Dermis microvascular lymphatic vessel endothelial cell (primary cell): ENCODE measurements at regions not wholly inside any gene's neighbourhood (a gene's known extent, or its start where the extent isn't known, plus 50 kb on each side); places are given as distances from the start of the nearest gene placed in this dataset.
"Not testable (repeated sequence)": the region's sequence is repeated elsewhere in the genome, so short reads cannot be mapped to it uniquely, and the experiment has no call there.

ENCODE experiments used
- DNase-seq, 2 donors: peaks; one replicate each; pipeline versions ENCODE4 v3.0.0 to v3.0.0-alpha.2; 2010; ENCODE audit warnings: low read depth in 2 of 2

DNA sequence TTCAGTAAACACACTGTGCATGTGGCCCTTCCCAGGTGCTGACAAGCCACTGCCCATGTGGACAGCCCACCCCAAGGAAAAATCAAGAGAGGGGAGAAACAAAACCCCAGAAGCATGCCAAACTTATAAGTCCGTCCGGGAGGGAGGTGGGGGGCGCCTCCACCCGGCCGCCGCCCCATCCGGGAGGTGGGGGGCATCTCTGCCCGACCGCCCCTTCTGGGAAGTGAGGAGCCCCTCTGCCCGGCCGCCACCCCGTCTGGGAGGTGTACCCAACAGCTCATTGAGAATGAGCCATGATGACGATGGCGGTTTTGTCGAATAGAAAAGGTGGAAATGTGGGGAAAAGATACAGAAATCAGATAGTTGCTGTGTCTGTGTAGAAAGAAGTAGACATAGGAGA is 53.8 kb upstream of the C2CD4B start:
- no peak for DNase-seq

DNA sequence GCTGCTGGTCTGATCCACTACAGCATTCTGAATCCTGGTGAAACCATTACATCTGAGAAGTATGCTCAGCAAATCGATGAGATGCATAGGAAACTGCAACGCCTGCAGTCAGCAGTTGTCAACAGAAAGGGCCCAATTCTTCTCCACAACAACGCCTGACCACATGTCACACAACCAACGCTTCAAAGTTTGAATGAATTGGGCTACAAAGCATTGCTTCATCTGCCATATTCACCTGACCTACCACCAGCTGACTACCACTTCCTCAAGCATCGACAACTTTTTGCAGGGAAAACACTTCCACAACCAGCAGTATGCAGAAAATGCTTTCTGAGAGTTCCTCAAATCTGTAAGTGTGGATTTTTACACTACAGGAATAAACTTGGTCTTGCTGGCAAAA is 54.7 kb upstream of the C2CD4B start:
- no peak for DNase-seq

DNA sequence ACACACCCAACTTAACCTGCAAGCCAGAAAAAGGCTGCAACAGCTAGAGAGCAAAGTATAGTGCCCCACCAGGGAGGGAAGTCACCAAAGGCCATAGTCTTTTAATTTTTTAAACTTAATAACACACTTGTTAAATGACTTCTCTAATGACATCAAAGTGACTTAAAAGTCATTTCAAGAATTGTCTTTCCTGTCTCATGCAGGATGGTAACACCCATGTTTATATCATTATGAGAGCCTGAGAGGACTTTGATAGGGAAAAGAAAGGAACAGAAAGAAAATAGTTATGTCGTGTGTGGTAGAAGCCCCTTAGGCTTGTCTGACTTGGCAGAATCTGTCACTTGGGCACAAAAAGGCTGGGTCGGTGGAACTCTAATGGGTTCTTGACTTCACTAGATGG is 57.9 kb upstream of the C2CD4B start:
- no peak for DNase-seq

DNA sequence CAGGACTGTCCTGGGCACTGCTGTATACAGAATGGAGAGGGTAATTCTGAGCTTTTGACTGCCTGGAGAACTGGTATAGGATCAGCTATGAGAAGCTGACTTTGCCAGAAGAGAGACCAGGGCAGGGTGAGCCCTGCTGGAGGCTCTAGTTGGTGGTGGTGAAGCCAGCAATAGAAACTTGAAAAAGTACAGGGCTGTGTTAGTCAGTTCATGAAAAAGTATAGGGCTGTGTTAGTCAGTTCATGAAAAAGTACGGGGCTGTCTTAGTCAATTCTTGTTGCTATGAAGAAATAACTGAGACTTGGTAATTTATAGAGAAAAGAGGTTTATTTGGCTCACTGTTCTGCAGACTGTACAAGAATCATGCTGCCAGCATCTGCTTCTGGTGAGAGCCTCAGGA is 63.5 kb upstream of the C2CD4B start:
- no peak for DNase-seq

DNA sequence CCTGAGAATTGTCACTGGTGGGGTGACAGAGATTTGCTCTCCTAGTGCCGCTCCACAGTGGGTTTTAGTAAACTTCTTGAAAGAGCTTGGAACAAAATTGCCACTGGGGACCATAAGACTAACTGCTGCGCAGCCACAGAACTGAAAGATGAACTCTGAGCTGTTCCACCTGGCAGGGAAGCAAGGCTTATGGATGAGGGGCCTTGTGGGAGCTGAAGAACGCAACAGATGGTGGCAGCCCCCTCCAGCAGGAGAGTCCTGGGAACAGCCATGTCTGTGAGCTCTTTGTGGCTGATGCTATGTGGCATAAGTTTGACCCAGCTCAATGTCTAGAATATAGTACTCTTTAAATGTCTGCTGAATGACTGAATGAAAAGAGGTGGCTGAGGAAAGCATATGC is 66.8 kb upstream of the C2CD4B start:
- no peak for DNase-seq

DNA sequence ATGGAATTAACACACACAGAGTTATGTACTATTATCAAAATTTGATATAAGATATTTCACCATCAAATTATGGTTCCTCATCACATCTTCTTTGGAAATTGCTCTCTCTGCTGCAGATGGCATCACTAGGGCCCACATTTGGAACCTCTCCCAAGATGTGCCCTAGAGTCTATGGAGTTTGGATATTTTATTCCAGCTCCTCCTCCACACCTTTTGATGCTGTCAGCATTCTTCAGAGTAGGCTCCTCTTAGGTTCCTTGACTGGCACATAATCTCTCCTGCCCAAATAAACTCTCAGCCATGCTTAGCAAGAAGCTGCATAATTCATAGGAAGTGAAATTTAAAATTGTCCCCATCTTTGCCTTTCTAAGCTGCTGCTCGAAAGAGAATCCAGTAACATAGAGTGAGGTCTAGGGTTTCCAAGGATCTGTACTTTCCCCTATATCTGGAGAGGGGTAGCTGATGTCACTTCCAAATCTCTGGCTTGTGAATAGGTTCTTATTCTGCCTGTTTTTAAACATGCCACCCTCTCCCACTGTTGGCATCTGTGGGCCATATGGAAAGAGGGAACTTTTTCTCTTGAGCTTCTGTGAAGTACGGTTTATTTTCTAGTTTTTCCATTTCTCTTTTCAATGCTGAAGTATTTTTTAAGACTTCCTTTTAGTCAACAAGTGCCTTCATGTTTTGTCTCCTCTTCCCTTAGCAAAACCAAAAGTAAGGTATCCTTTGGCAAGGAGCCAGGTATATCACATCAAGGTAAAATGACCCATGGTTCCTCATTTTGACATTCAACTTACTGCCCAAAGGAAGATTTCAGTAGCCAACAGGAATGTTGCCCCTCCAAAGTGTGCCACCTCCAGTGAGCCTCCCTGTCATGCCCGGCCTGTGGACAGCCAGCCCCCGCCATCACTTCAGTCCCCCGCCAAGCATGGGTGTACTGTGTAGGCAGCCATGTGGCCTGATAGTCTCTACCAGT is 75.3 kb upstream of the C2CD4B start:
- no peak for DNase-seq

DNA sequence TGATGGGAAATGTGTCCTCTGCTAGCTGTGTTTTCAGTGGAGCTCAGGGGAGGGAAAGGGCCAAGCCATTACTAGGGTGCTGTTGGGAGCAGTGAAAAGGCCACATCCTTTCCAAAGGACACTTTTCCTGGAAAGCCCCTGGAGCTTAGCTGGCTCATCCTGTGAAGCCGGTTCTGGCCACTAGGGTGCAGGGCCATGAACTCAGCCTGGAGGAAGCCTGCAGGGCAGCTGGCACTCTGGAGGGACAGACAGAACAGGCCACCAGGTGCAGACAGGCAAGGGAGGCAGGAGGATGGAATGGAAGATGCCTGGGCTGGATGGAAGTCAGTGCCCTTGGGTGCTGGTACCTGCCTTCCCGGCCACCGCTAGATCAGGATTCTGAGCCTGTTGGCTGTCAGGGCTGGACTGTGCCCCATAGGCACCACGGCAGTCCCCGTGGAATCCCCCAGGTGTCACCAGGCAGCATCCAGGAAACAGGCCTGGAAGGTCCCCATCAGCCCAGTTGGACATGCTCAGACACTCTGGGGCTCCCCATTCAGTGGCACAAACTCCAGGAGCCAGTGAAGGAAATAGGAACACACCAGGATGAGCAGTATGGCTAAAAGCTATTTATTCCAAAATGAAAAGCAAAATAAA is 76.2 kb upstream of the C2CD4B start:
- peak in 1 of 2 donors; percentile 24 for DNase-seq

DNA sequence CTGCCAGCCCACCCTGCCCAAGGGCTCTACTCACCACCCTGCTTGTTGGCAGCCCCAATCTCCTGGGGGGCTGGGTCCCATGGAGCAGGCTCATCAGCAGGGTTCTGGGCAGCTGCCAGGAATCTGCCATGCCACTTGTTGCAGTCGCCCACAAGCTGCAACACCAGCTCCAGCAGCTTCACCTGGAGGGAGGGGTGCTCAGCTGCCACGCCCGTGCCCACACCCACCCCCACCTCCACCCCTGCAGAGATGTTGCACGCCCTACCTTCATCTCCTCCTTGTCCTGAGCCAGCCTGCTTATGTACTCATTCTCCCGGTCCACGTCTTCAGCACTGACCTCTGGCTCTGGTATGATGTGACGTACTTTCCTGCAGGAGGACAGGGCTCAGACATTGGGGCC is 77.9 kb upstream of the C2CD4B start:
- no peak for DNase-seq

DNA sequence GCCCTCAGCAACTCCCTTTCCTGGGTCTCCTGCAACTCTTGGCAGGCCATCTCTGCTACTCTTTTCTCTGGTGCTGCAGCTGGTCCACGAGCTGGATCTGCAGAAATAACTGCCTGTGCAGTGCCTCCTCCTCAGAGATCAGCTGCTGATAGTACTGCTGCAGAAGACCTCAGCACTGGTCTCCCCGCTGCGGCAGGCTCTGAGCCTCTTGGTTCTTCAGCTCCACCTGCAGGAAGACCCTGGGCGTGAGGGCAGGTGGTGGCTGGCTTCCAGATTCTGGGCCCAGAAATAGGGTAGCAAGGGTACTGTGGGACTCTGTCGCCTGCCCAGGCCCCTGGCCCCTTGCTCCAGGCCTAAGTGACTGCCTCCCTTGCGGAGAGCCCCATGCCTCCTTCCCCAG is 79.7 kb upstream of the C2CD4B start:
- DNase-seq = peak in 1 of 2 donors; percentile 9

DNA sequence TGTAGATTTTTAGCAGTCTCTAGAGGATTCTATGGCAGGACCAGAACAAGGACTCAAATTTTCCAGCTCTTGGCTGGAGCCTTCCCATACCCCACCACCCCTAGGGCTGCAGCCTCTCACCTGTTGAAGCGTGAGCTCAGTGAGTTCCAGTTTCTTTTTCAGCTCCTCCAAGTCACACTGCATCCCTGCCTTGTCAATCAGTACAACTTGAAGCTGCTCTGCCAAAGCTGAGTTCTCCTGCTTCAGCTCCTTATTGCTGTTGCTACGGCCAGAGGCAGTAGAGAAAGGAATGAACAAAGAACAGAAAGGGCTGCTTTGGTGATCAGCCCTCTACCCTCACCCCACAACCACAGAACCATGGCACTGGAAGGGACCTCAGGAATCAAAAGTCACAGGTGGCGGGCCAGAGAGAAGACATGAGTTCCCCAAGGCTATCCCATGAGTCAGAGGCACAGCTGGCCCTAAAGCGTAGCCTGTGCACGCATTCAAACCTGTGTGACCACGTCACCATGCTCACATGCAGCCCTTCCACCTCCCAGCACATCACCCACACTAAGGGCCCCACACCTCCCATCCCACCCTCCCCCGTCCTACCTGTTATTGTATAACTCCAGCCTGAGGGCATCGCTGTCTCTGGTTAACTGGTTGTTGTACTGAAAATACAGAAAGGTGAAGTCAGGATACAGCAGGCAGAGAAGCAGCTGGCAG is 83.3 kb upstream of the C2CD4B start:
- DNase-seq = no peak

DNA sequence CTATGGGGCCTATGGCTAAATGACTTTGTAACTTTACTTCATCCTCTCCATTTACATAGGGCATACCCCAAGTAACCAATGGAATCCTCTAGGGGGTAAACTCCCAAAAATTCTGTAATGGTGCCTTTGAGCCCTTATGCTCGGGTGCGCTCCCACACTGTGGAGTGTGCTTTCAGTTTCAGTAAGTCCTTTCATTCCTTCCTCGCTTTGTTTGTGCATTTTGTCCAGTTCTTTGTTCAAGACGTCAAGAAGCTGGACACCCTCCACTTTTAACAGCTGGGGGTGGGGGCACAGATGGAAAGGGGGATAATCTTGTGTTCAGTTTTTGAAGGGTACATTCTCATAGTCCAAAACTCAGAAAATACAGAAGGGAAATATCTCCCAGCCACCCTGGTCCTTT is 84.4 kb upstream of the C2CD4B start:
- DNase-seq = no peak

DNA sequence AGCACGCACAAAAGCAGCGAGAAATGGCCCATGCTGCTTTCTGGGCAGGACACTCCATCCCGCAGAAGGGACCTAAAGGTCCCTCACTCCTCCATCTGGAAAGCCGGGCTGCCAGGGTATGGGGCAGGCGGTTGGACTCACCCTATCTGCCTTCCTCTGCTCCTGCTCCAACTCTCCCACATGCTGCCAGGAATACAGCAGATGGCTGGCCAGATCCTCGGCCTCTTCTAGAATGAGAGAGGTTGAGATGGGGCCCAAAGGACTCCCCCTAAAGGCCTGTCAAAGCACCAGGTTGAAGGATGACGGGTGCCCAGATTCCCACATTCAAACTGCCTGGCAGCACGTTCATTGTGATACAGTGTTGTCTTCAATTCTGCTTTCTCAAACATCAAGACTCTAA is 85.1 kb upstream of the C2CD4B start:
- no peak for DNase-seq

DNA sequence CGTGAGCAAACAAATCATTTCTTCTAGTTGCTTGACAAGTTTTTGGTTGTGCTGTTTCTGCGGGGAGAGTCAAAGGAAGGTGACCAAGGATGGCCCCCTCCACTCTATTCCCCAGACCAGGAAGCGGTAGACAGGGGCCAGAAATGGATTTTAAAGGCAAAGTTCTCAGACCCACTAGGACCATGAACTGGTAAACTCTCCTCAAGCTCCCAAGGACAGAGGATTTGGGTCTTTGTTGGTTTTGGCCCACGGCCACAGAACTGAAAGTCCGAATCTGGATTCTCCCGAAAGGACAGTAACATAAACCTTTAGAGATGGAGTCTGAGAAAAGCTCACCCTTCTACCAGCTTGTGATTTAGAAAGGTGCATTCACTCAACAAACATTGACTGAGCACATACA is 85.9 kb upstream of the C2CD4B start:
- DNase-seq = no peak

DNA sequence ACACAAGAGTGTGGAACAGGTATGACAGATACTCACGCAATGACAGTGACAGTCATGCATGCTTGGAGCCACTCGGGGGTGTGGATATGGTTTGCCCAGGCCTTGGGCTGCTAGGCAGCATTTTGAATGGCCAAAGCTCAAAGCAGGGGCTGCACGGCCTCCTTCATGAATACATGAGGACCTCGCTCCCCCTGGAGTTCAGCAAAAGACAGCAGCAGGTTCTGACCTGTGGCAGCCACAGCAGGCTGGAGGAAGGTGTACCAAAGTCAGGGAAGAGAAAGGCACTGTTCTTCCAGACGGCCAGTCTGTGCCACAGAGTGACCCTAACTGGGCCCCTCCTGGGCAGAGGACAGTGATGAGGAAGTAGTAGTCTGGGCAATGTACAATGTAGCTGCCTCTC is 88.2 kb upstream of the C2CD4B start:
- DNase-seq = peak in 1 of 2 donors; percentile 35

DNA sequence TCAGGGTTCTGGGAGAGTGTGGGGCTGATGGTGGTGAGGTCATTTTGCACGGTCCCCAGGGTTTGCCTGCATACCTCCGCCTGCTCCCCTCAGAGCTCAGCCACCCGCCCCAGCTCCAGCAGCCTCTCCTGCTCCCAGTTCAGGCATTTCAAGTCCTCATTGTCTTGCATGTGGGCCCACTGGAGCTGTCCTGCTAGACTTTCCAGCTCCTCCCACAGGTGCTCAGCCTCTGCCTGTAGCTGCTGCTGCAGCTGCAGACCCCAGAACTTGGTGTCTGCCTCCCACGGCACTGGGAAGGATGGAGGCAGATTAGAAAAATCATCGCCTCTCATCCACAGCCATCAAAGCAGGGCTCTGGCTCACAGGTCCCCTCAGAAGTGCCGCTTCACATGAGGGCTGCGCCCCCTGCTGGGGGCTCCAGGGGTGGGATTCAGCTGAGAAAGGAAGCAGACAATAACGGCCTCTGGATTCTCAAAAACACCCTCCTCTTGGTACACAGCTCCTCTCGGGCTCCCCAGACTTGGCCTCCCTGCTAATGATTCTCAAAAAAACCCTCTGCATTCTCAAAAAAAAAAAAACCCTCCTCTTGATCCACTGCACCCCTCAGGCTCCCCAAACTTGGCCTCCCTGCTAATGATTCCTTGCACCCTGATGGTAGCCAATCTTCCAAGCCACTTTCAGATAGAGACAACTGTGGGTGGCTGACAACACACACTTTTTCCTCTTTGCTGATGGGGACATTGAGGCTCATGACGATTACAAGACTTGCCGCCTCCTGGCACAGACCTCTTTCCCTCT is 89.3 kb upstream of the C2CD4B start:
- DNase-seq = peak; percentile 70 to 80

DNA sequence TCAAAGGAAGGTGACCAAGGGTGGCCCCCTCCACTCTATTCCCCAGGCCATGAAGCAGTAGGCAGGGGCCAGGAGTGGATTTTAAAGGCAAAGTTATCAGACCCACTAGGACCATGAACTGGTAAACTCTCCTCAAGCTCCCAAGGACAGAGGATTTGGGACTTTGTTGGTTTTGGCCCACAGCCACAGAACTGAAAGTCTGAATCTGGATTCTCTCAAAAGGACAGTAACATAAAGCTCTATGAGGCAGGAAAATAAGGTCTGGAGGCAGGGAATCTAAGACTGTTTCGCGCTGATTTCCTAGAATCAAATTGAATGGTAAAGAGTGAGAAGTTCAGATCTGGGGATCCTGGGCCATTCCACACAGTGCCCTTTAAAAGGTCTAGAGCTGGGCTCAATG is 91.3 kb upstream of the C2CD4B start:
- DNase-seq = not testable (repeated sequence)

DNA sequence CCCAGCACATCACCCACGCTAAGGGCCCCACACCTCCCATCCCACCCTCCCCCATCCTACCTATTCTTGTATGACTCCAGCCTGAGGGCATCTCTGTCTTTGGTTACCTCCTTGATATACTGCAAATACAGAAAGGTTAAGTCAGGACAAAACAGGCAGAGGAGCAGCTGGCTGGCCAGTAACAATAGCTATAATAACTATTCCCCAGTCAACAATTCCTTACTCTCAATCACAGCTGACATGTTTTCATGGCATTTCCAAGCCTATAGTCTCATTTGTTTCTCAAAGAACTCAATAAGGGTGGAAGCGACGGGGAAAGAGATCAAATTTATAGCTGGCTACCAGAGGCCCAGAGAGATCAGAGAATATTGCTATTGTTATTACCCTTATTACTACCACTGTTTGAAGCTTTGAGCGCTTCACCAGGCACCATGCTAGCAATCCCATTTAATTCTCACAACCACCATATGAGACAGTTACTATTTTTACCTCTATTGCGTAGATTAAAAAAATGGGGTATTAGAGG is 93.0 kb upstream of the C2CD4B start:
- no peak for DNase-seq

DNA sequence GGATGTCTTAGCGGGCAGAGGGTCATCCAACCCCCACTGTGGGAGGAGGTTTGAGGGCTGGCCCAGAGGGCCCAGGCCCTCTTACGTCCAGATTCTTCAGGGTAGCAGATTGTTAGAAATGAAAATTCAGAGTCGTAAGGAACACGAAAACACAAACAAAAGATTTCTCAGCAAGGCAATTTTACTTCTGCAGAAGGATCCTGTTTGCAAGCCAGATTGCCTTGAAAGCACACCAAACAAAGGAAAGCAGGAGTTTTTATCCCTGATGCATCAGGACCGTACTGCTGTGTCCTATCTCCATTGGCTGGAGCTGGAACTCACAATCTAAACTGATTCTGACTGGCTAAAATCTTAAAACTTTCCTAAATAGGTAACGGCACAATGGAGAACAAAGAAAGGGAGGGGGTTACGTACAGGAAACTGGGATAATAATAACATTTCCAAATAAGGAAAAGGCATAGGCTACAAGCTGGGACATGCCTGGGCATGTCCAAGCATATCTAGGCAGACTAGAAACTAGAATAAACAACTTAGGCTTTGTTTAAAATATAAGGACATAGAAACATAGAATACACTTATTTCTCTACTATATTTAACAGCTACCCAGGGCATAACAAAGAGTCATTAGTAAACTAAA is 97.3 kb upstream of the C2CD4B start:
- no peak for DNase-seq

DNA sequence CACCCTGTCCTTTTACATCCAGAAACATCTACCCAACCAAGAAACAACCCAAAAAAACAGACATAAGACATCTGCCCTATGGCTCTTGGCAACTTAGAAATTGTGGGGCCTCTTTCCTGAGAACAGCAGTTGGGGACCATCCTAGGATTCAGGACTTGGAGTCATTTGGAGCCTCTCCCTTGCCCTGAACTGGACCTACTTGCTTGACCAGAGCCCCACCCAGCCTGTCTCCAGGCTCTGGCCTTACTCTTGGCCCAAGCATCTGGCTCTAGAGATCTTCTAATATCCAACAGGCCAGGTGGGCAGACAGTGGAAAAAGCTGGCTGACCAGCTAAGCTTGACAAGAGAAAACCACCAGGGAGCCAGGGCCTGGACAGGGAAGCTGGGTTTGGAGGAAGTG is 99.1 kb upstream of the C2CD4B start:
- no peak for DNase-seq

DNA sequence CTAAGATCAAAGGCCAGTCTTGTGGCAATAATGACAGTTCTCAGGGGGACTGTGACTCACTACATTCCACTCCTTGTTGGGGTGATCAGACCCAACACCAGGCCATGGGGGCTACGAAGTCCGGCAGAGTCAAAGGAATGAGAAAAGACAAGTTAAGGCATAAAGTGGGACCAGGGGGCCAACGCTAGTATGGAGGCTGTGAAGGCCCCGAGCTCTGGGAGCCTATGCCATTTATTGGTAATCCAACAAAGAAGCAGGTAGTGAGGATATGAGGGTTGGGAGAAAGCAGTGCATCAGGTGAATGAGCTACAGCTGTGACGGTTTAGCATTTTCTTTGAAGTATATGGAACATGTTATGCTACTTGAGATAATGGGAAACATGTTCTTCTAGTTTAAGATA is 104.4 kb upstream of the C2CD4B start:
- DNase-seq = peak in 1 of 2 donors; percentile 13
